ENCODE measurements at regions not wholly inside any gene's neighbourhood (a gene's known extent, or its start where the extent isn't known, plus 50 kb on each side); places are given as distances from the start of the nearest gene placed in this dataset.
A peak's percentile ranks its signal among the peaks of the same experiment; 100 is the strongest.

DNA sequence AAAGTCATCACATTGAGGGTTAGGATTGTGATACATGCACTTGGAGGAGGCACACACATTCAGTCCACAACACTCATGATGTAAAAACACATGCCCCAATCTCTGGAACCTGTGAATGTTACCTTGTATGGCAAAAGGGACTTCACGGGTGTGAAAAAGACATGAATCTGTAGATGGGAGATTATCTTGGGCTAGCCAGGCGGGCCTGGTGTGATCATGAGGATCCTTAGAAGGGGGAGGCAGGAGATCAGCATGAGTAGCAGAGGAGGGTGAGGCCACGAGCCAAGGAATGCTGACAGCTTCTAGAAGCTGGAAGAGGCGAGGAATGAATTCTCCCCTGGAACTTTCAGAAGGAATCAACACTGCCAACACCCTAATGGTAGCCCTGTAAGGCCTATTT is 77.5 kb upstream of the ENPP6 start:
- no peak overlapping the region for H3K4me3 Mint-ChIP-seq
- H3K4me1 Mint-ChIP-seq (ENCODE audit: low read depth in 2 of 2): no peaks in the 10 kb centered on the region
- H3K9me3 Mint-ChIP-seq: no peaks in the 10 kb centered on the region
- no peaks in the 10 kb centered on the region for H3K36me3 Mint-ChIP-seq
- no peaks in the 10 kb centered on the region for H3K27me3 Mint-ChIP-seq
- no peak for DNase-seq (ENCODE audit: low spot score)
- ATAC-seq: no peak
- H3K27ac Mint-ChIP-seq: no peak overlapping the region

DNA sequence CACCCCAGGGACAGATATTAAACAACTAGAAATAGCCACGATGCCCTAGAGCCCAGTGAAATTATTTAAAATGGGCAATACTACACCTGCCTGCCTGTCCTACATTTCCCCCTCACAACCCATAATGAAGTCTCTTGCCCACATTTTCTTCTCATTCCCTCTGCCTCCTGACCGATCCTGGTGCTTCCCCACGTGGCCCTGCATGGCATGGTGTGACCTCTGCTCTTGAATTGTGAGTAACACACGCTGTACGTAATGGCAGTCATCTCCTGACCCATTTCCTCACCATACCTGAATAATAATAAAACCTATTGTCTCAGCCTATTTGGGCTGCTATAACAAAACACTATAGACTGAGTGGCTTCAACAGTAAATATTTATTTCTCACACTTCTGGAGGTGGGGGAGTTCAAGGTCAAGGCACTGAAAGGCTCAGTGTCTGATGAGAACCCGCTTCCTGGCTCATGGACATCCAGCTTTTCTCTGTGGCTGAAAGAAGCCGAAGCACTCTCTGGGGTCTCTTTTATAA is 77.0 kb upstream of the ENPP6 start:
- Mint-ChIP-seq H3K4me3 (no peak overlapping the region), H3K27me3 (no peaks in the 10 kb centered on the region), H3K9me3 (no peaks in the 10 kb centered on the region), H3K4me1 (ENCODE audit: low read depth in 2 of 2) (no peaks in the 10 kb centered on the region), H3K36me3 (no peaks in the 10 kb centered on the region), H3K27ac (no peak overlapping the region)
- no peak for ATAC-seq
- no peak for DNase-seq (ENCODE audit: low spot score)

DNA sequence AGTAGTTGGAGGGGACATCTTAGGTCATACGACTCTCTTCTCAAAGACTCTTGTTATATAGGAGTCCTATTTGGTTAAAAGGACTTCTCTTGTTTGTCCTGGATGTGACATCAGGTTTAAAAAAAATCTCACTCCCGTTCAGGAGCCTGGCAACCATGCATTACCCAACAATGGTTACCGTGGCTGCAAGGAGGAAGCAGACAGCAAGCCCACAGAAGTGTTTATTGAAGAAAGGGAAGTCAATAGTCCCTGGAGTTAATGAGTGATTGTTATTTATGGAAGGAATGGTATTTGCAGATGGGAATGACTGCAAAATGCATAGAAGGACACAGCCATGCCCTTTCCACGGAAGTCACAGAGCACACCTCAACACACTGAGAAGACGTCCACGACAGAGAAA is 75.9 kb upstream of the ENPP6 start:
- no peak overlapping the region for H3K4me3 Mint-ChIP-seq
- no peaks in the 10 kb centered on the region for H3K36me3 Mint-ChIP-seq
- H3K27me3 Mint-ChIP-seq: no peaks in the 10 kb centered on the region
- H3K9me3 Mint-ChIP-seq: no peaks in the 10 kb centered on the region
- ATAC-seq: no peak
- H3K4me1 Mint-ChIP-seq (ENCODE audit: low read depth in 2 of 2): peaks cover 2 to 8% of the 10 kb centered on the region in 2 donors
- DNase-seq (ENCODE audit: low spot score): no peak
- H3K27ac Mint-ChIP-seq: no peak overlapping the region

- no peak for ATAC-seq
- H3K27me3 Mint-ChIP-seq: no peaks in the 10 kb centered on the region
- H3K4me3 Mint-ChIP-seq: no peak overlapping the region
- H3K27ac Mint-ChIP-seq: no peak overlapping the region
- no peaks in the 10 kb centered on the region for H3K36me3 Mint-ChIP-seq
- no peaks in the 10 kb centered on the region for H3K9me3 Mint-ChIP-seq
- DNase-seq (ENCODE audit: low spot score): no peak
- H3K4me1 Mint-ChIP-seq (ENCODE audit: low read depth in 2 of 2): peaks cover 5 to 15% of the 10 kb centered on the region in 2 donors
Measured at GRCh38 chr4:184292877-184293276, 75.2 kb upstream of the ENPP6 start.

GRCh38 chr4:184292465-184292867 is 74.8 kb upstream of the ENPP6 start:
- H3K36me3 Mint-ChIP-seq: no peaks in the 10 kb centered on the region
- H3K9me3 Mint-ChIP-seq: no peaks in the 10 kb centered on the region
- ATAC-seq (no peak), DNase-seq (ENCODE audit: low spot score) (no peak)
- H3K4me3 Mint-ChIP-seq: no peak overlapping the region
- no peak overlapping the region for H3K27ac Mint-ChIP-seq
- H3K27me3 Mint-ChIP-seq: no peaks in the 10 kb centered on the region
- peaks cover 5 to 19% of the 10 kb centered on the region in 2 donors for H3K4me1 Mint-ChIP-seq (ENCODE audit: low read depth in 2 of 2)

DNA sequence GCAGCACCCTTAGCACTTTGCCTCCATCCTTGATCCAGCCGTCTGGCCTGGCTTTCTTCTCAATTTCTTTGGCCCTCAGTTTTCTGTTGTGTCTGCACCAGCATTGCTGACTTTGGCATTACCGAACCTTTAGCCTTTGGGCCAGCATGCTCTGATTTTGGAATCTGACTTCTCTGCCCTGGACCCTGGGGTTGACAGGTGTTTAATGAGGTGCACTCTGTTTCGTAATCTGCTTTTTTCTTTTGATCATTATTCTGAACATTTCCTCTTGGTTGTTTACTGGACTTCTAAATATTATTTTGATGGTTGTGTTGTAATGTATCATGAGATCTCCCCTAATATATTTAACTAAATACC is 71.5 kb upstream of the ENPP6 start:
- Mint-ChIP-seq H3K4me3 (peak overlapping the region; percentile 5), H3K27ac (peak overlapping the region; percentile 60 to 74), H3K9me3 (no peaks in the 10 kb centered on the region), H3K27me3 (no peaks in the 10 kb centered on the region), H3K4me1 (ENCODE audit: low read depth in 2 of 2) (peaks cover 5 to 20% of the 10 kb centered on the region in 2 donors), H3K36me3 (no peaks in the 10 kb centered on the region)
- no peak for DNase-seq (ENCODE audit: low spot score)
- ATAC-seq: no peak

DNA sequence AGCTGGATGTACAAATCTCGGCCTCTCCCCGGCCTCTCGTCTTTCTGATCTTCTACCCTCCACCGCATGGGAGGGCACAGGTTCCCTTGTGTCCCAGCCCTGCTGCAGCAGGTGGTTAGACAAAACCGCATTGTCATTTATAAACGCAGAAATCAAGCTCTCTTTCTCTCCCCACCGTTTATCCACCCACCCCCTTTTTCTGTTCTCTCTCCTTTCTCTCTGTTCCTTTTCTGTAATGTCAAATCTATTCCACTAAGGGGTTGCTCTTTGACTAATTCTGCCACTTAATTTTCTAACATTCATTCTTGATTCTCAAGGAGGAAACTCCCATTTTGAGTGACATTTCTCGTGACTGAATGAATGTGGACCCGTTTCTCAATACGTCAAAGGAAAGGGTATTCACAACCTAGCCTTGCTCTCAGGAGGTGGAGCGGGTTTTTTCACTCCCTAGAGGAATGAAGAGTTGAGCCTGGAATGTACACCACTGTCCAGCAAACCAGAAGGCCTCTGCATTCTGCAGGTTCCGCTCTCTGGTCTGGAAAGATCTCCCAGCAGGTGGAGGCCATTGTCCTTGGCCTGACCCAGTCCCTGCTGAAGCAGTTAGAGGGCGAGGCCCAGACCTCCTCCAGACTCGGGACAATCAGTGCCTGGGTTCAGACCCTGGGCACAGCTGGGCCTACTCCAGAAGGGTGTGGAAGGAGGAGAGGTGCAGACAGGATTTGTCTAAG is 70.9 kb upstream of the ENPP6 start:
- no peaks in the 10 kb centered on the region for H3K9me3 Mint-ChIP-seq
- H3K36me3 Mint-ChIP-seq: no peaks in the 10 kb centered on the region
- peak; percentile 65 to 71 for ATAC-seq
- H3K4me3 Mint-ChIP-seq: peak overlapping the region; percentile 38
- peaks cover 5 to 20% of the 10 kb centered on the region in 2 donors for H3K4me1 Mint-ChIP-seq (ENCODE audit: low read depth in 2 of 2)
- H3K27ac Mint-ChIP-seq: peak overlapping the region; percentile 60 to 74
- DNase-seq (ENCODE audit: low spot score): no peak
- no peaks in the 10 kb centered on the region for H3K27me3 Mint-ChIP-seq

GRCh38 chr4:184287697-184288255 is 70.1 kb upstream of the ENPP6 start:
- Mint-ChIP-seq H3K4me3 (peak overlapping the region; percentile 38), H3K9me3 (no peaks in the 10 kb centered on the region), H3K27me3 (no peaks in the 10 kb centered on the region), H3K36me3 (no peaks in the 10 kb centered on the region), H3K27ac (peak overlapping the region; percentile 60 to 74), H3K4me1 (ENCODE audit: low read depth in 2 of 2) (peaks cover 9 to 25% of the 10 kb centered on the region in 2 donors)
- no peak for ATAC-seq
- DNase-seq (ENCODE audit: low spot score): no peak

DNA sequence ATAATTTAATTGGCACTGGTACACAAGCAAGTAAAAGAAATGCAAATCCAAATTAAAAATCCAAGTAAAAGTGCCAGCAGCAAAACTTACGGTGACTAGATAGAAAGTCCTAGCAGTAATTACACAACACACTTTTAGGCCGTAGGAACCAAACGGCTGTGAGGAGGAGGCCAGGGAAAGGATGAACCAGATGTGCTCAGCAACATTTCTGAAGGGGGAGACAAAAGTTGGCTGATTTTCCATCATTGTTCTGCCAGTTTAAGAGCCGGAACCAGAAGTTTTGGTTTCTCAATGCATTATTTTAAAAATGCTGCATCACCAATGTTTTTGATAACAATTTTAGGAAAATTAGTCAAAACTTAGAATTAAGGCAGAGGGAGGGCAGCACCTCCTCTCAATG is 68.7 kb upstream of the ENPP6 start:
- no peak for ATAC-seq
- no peak for DNase-seq (ENCODE audit: low spot score)
- no peak overlapping the region for H3K4me3 Mint-ChIP-seq
- H3K27ac Mint-ChIP-seq: no peak overlapping the region
- no peaks in the 10 kb centered on the region for H3K27me3 Mint-ChIP-seq
- H3K36me3 Mint-ChIP-seq: no peaks in the 10 kb centered on the region
- H3K9me3 Mint-ChIP-seq: no peaks in the 10 kb centered on the region
- H3K4me1 Mint-ChIP-seq (ENCODE audit: low read depth in 2 of 2): peaks cover 22 to 39% of the 10 kb centered on the region in 2 donors

DNA sequence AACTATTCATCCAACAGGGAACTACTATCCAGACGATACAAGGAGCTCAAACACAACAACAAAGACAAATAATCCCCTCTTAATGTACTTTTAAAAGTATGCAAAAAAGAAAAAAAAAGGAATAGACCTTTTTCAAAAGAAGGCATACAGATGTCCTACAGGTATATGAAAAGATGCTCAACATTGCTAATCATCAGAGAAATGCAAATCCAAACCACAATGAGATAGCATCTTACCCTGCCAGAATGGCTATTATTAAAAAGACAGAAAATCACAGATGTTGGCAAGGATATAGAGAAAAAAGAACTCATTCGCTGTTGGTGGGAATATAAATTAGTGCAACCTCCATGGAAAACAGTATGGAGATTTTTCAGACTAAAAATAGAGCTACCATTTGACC is 67.1 kb upstream of the ENPP6 start:
- no peak for DNase-seq (ENCODE audit: low spot score)
- Mint-ChIP-seq H3K9me3 (no peaks in the 10 kb centered on the region), H3K4me3 (no peak overlapping the region), H3K36me3 (no peaks in the 10 kb centered on the region), H3K4me1 (ENCODE audit: low read depth in 2 of 2) (peaks cover 24 to 54% of the 10 kb centered on the region in 2 donors), H3K27ac (no peak overlapping the region), H3K27me3 (no peaks in the 10 kb centered on the region)
- ATAC-seq: no peak

DNA sequence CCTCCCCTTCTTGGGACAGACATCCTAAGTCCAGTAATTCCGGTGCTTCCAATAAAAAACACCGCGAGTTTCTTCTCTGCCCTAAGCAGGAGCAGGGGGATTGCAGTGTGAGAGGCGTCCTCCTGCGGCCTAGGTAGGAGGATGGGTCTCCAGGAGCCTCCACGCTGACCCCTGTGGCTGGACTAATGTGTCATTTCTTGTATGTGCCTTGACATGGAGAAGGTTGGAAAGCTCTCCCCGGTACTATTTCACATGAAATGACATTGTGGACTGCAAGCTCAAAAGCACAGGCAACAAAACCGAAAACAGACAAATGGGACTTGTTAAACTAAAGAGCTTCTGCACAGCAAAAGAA is 66.6 kb upstream of the ENPP6 start:
- ATAC-seq (no peak), DNase-seq (ENCODE audit: low spot score) (no peak)
- Mint-ChIP-seq H3K4me1 (ENCODE audit: low read depth in 2 of 2) (peaks cover 24 to 54% of the 10 kb centered on the region in 2 donors), H3K27me3 (no peaks in the 10 kb centered on the region), H3K27ac (no peak overlapping the region), H3K4me3 (no peak overlapping the region), H3K9me3 (no peaks in the 10 kb centered on the region), H3K36me3 (no peaks in the 10 kb centered on the region)

- Mint-ChIP-seq H3K4me3 (no peak overlapping the region), H3K27ac (peak overlapping the region in 1 of 2 donors; percentile 85), H3K27me3 (no peaks in the 10 kb centered on the region), H3K4me1 (ENCODE audit: low read depth in 2 of 2) (peaks cover 24 to 53% of the 10 kb centered on the region in 2 donors), H3K9me3 (no peaks in the 10 kb centered on the region), H3K36me3 (no peaks in the 10 kb centered on the region)
- no peak for ATAC-seq
- no peak for DNase-seq (ENCODE audit: low spot score)
Measured at GRCh38 chr4:184283659-184284335, 66.1 kb upstream of the ENPP6 start.

DNA sequence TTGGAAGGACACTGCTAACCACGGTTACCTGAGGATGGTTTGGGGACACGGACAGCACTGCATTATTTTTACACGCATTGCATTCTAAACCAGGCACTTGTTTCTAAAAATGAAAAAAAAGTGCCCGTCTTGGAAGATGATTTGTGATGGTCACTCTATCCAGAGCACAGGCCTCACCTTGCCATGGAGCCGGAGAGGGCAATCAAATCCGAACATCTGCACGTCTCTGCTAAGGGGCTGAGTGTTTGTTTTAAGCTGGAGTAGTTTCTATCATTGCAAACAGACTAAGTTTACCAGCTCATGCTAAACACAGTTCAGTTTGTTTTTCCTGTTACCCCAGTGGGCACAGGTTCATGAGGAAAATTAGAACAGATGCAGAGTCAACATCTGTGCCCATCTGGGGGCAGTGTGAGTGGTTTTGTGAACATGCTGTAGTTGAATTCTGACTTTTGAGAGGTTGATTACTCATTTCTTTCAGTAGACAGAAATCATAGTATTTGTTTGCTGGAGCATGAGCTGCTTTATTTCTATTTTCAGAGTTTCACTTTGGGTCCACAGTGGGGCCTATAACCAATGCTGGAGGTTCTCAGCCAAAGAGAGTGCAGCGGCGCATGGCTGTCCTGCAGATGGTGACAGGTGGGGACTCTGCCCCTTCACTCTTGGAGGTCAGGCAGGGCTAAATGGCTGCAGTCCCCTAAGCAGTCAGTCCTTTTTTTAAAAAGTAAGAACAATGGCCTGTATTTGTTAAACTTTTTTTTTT is 65.4 kb upstream of the ENPP6 start:
- Mint-ChIP-seq H3K27ac (peak overlapping the region; percentile 69 to 85), H3K9me3 (no peaks in the 10 kb centered on the region), H3K4me3 (peak overlapping the region; percentile 78), H3K4me1 (ENCODE audit: low read depth in 2 of 2) (peaks cover 19 to 49% of the 10 kb centered on the region in 2 donors), H3K36me3 (no peaks in the 10 kb centered on the region), H3K27me3 (no peaks in the 10 kb centered on the region)
- ATAC-seq: peak; percentile 40 to 66
- no peak for DNase-seq (ENCODE audit: low spot score)
